HG02763 (cell line): ENCODE measurements at regions not wholly inside any gene's neighbourhood (a gene's known extent, or its start where the extent isn't known, plus 50 kb on each side); places are given as distances from the start of the nearest gene placed in this dataset.

Experiments used
- ATAC-seq: cut with Tn5 transposase; IDR thresholded peaks from one replicate; pipeline ENCODE4 v1.9.1; 2021; ENCODE audit warnings: mild to moderate bottlenecking, moderate library complexity; ENCODE audit not compliant: unreplicated experiment

DNA sequence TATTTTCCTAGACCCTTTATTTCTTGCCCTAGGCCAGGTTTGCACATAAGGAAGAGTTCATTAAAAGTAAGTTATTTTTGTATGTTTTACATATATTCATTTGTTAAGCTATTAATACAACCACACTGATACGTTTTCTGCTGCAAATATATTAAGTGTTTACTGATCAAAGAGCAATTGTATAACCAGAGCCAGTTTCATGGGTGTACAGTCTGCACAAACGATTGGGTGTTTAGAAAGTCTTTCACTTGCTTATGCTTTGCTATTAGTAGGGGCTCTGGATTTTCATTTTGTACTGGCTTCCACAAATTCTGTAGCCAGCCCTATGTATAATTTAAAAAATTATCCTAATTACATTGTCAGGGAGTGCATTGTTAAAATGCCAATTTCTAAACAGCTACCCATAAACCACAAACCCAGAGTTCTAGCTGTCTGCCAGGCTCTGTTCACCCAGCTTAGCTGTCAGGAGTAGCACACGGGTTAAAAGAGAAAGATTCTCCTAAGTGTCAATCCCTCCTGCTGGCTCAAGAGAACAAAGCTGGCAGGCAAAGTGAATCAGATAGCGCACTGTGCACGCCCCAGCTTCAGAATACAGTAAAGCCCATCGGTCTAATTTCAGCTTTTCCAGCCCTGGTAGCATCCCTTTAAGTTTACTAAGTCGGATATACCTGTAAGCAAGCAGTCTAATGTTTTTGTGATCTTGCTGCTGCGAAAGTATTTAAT is 151.0 kb upstream of the LMO3 start:
- ATAC-seq: no peak

DNA sequence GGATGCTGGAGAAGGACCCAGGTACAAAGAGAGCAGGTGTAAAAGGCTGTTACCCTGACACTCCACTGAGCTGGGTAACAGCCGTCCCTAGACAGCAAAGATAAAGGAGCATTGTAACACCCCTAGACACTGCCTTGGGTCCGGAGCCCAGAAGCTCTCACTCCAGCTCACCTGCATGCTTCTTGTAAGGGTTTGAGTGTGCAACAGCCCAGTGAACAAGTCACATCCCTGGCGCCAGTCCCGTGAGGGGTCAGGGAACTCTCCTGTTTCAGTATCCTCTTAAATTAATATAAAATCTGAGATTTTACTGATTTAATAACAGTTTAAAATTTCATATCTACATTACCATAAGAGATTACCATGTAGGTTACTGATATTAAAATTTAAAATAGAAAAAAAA is 124.8 kb upstream of the LMO3 start:
- no peak for ATAC-seq

DNA sequence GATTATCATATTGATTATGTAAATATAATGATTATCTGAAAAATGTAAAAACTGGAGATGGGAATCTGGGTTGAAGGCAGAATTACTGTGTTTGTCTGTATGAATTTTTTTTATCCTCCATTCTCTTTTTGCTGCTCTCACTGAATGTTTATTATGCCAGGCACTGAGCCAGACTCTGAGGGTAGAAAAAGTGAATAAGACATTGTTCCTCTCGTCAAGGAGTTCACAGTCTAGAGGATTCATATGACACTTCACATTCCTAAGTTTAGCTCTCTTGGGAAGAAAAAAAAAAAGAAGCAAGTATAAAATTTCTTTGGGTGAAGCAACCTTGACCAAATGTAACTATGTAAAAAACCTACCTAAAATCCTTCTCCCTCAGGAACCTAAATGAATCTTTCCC is 120.9 kb upstream of the LMO3 start:
- no peak for ATAC-seq

DNA sequence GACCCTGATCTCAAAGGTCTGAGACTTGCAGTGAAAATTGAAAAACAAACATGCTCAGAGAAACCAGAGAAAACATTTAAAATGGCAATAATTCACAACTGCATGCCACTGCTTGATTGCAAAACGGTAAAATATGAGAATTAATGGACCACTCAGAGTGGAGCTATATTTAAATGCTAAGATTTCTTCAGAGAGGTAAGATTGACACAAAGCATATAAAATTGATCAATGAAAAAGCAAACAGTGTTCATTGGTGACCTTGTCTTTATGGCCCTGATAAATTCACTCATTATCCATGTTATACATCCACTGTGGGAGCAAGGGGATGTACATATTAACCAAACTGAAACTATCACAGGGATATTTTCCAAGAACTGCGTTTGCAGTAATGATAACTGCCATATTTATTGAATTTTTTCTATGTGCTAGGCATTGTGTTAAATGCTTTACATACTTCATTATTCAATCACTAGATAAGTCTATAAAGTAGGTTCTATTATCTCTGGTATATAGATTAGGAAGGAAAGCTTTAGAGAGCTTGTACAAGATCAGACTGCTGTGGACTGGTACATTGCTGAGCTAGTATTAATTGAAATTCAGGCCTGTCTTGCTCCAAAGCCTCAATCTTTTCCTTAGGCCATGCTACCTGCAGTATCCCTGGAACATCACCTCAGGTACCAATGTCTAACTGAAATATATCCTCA is 113.9 kb upstream of the LMO3 start:
- no peak for ATAC-seq

DNA sequence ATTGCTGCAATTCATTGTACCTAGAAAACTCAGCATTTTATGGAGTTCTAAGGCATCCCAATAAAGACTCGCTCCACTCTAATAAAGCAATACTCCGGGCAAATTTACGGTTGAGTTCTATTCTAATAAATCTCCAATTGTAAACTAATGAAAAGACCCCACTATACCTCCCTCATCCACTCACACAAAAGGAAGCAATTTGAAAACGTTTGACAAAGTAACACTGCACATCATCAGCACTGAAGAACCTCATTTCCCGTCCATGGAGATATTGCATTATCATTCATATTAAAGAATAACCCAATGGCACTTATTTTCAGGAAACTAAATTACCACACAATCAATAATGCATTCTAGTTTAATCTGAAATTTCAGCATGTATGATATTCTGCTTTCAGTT is 111.0 kb upstream of the LMO3 start:
- no peak for ATAC-seq

DNA sequence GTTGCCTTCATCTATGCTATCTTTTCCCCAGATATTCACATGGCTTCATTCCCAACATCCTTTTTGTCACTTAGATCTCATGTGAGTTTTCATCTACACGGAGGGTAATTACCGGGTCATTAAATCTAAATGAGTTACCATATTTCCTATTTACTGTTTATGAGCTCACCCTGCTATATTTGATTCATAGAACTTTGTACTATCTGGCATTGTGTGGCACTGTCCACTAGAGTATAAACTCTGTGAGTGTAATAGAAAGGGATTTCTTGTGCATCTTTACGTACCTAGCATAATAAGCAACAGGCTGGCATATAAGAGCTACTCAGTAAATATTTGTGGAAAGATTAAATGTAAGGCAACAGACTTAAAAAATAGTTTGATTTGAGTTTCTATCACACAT is 86.1 kb upstream of the LMO3 start:
- ATAC-seq: no peak

DNA sequence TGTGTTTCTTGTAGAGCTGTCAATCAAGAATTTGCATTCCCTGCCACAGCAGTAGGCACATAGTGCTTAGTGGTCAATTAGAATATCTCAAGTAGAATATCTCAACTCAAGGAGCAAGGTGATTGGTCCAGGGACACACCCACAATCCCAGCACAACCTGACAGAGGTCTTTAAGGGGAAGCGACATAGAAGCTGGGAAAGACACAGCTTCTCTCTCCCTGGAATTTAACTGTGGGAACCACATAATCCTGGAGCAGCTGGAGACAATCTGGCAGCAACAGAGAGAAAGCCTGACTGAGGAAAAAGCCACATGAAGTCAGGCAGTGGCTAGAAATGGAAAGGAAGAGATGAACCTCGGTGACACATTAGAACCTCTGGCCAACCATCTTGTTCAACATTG is 85.7 kb upstream of the LMO3 start:
- no peak for ATAC-seq

DNA sequence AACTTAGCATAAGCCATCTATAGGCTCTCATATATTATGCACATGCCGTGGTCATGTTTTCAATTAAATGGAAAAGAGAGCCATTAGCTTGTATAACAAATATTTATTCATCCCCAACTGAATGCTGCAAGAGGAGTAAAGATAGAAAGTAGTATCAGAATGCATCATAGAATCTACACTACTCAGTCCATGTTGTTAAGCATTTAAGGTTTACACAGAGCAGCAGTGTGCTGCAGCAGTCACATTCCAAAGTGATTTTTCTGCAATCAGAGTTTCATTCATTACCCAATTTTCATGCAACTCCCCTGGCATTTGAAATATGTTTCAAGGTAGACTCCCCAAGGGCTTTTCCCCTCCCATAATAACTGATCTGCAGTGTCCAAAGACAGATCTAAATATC is 82.2 kb upstream of the LMO3 start:
- ATAC-seq: no peak

DNA sequence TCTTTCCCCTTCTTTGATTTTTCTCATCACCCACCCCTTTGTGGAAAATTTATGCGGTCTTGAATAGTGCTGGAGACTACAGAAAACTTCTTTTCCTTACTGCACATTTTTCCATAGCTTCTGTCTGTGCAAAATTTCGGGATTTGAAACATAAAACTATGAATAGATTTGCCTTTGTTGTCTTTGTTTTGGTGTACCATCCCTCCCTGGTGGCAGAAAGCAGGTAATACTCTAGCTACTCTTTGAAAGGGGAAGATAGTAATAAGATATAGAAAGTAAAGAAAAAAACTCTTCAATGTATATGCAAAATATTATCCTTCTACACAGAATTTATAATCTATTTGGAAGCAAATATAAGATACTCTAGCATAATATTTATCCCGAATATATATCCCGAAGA is 79.1 kb upstream of the LMO3 start:
- no peak for ATAC-seq

DNA sequence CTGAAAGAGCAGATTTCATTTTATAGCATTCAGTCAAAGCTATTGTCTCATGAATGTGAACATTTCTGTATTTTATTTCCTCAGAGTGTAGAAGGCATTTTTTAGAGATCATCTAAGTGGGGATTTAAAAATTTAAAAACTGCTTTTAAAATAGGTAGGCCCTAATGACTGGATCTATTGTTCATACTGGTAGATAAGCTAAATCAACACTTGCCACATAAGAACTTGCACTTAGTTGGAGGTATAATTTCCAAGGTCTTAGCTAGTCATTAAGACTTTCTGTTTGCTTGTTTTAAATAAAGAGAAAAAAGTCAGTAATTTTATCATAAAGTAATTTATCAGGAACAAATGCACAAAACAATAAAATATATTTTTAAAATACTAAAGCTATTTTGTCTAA is 75.2 kb upstream of the LMO3 start:
- no peak for ATAC-seq

DNA sequence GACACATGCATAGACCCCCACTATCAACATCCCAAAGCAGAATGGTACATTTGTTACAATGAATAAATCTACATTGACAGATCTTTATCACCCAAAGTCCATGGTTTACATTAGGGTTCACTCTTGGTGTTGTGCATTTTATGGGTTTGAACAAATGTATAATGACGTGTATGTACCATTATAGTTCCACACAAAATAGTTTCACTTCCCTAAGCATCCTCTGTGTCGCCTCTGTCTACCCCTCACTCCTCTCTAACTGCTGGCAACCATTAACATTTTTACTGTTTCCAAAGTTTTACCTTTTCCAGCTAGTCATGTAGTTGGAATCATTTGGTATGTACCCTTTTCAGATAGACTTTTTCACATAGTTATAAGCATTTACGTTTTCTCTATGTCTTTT is 69.5 kb upstream of the LMO3 start:
- no peak for ATAC-seq

DNA sequence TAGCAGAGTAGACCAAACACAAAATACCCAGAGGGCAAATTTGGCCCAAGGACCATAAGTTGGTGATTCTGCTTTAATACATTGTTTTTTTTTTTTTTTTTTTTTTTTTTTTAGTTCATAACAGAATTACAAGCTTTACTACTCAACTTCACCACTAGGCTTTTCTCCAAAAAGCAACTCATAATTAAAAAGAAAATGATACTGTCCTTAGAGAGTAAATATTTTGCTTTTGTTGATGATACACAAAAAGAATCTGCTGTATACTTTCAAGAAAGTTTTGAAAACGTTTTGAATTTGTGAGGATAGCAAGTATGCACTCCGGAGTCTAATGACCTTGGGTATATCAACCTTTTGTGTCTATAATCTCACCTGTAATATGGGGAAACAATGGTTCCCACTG is 68.9 kb upstream of the LMO3 start:
- ATAC-seq: no peak

DNA sequence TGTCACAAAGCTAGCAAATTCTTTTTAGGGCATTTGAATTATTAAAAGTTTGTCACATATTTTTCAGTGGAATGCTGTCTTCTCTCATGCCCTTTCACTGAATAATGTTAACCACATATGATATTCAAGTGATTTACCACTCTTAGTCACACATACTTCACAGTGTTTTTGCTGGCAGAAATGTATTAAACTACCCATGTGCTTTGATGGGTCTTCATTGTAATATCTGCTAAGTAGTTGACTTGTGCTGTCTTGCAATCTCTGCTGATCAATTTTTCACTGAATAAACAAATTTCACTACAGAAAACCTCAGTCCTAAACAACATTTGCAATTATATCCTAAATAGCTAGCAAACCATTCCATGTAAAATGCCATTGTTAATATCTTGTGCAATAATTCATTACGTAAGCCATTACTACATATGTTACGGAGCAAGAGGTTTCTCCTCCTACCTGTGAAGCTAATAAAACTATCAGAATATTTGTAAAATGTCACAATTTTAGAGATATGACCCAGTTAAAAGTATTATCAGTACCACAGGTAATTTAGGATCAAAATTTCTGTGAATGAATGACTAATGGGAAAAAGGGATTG is 64.6 kb upstream of the LMO3 start:
- no peak for ATAC-seq

DNA sequence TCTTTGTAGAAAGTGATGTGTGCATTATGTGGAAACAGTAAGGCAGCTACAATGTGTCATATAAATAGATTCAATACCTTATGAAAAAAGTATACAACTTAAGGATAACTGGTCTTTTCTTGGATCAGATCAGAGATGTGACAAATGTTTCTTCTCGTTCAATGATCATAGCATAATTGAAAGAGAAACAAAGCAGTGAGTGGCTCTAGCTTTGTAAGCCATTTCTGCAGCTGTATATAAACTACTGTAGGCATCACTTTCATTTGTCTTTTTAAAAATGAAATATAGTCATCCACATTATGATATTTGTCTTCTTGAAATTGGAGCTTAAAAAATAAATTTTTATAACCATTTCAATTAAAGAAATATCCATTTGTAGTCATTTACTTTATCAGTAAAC is 63.8 kb upstream of the LMO3 start:
- no peak for ATAC-seq

DNA sequence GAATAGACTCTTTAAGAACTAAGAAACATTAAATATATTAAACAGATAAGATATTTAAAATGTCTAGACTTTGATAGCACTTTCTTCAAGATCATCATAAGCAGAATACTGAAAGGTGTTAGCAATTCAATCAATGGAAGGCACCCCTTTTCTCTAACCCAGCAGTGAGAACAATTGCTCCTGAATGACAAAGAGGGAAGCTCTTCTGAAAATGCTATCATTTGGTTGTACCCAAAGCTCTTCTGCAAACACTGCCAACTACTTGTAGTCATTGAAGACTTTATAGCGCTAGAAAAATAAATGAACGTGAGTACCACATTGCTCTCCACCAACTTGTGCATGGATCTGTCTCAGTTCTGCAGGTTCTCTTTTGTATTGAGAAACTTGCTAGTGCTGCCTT is 62.2 kb upstream of the LMO3 start:
- no peak for ATAC-seq

DNA sequence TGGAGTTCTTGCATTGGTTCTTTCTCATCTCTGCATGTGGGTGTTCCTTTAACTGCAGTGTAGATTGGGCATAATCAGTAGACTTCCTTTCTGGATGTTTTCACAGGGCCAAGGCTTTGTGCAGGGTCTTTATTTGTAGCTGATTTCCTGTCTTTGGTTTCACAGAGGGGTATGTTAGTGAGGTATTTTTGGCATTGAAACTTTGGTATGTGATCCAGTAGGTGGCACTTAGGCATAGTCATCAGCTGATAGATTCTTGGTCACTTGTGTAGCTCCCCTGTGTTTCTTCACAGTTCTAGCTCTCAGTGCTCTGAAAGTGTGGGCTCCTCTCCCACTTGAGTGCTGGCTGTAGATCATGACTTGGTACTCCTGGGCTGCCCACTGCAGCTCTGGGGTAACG is 52.7 kb upstream of the LMO3 start:
- ATAC-seq: no peak
